ENCODE measurements at regions not wholly inside any gene's neighbourhood (a gene's known extent, or its start where the extent isn't known, plus 50 kb on each side); places are given as distances from the start of the nearest gene placed in this dataset.

- TF ChIP-seq FOXP4 (CRISPR knock-in tag; IDR thresholded peaks at IDR 0.05) (no peak), PRRX2 (CRISPR knock-in tag; IDR thresholded peaks at IDR 0.05) (no peak), ESRRA (CRISPR knock-in tag; IDR thresholded peaks at IDR 0.05; ENCODE audit: borderline replicate concordance) (no peak), AR (CRISPR knock-in tag; IDR thresholded peaks at IDR 0.05) (no peak), ZNF263 (CRISPR knock-in tag; IDR thresholded peaks at IDR 0.05; ENCODE audit: low read depth) (no peak)
- TF ChIP-seq, protein P1, sequence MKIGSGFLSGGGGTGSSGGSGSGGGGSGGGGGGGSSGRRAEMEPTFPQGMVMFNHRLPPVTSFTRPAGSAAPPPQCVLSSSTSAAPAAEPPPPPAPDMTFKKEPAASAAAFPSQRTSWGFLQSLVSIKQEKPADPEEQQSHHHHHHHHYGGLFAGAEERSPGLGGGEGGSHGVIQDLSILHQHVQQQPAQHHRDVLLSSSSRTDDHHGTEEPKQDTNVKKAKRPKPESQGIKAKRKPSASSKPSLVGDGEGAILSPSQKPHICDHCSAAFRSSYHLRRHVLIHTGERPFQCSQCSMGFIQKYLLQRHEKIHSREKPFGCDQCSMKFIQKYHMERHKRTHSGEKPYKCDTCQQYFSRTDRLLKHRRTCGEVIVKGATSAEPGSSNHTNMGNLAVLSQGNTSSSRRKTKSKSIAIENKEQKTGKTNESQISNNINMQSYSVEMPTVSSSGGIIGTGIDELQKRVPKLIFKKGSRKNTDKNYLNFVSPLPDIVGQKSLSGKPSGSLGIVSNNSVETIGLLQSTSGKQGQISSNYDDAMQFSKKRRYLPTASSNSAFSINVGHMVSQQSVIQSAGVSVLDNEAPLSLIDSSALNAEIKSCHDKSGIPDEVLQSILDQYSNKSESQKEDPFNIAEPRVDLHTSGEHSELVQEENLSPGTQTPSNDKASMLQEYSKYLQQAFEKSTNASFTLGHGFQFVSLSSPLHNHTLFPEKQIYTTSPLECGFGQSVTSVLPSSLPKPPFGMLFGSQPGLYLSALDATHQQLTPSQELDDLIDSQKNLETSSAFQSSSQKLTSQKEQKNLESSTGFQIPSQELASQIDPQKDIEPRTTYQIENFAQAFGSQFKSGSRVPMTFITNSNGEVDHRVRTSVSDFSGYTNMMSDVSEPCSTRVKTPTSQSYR (CRISPR knock-in tag; IDR thresholded peaks at IDR 0.05), result no peak
- TF ChIP-seq, protein P2, sequence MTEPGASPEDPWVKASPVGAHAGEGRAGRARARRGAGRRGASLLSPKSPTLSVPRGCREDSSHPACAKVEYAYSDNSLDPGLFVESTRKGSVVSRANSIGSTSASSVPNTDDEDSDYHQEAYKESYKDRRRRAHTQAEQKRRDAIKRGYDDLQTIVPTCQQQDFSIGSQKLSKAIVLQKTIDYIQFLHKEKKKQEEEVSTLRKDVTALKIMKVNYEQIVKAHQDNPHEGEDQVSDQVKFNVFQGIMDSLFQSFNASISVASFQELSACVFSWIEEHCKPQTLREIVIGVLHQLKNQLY (CRISPR knock-in tag; IDR thresholded peaks at IDR 0.05), result no peak
Observed at GRCh38 chr7:96479015-96479645, 157.2 kb upstream of the SLC25A13 start (continued).

- ChIA-PET POLR2A (no interaction called here), CTCF (no interaction called here)
- Mint-ChIP-seq H3K9me3 (peaks cover 20% of the 10 kb centered on the region), H3K27me3 (ENCODE audit: low read depth) (peaks cover 25% of the 10 kb centered on the region), H3K4me1 (peaks cover 12% of the 10 kb centered on the region), H3K36me3 (peaks cover 3% of the 10 kb centered on the region; the same call in 1 of the 2 replicates), H3K27ac (no peak overlapping the region), H3K4me3 (no peak overlapping the region)
- no peak for ATAC-seq
- DNase-seq (ENCODE audit: low spot score), result no peak
- TF ChIP-seq ZNF317 (CRISPR knock-in tag; IDR thresholded peaks at IDR 0.05; ENCODE audit: borderline replicate concordance, low read depth) (no peak), FOXK1 (CRISPR knock-in tag; IDR thresholded peaks at IDR 0.05) (no peak), NR2C2 (CRISPR knock-in tag; IDR thresholded peaks at IDR 0.05) (no peak), ESRRA (CRISPR knock-in tag; IDR thresholded peaks at IDR 0.05; ENCODE audit: borderline replicate concordance) (no peak), ZBTB21 (CRISPR knock-in tag; IDR thresholded peaks at IDR 0.05; ENCODE audit: borderline replicate concordance) (no peak), ZNF416 (CRISPR knock-in tag; IDR thresholded peaks at IDR 0.05) (no peak), ZMAT4 (CRISPR knock-in tag; IDR thresholded peaks at IDR 0.05) (no peak), ATF1 (CRISPR knock-in tag; IDR thresholded peaks at IDR 0.05) (no peak), KAT7 (CRISPR knock-in tag; IDR thresholded peaks at IDR 0.05; ENCODE audit: borderline replicate concordance) (no peak)
- TF ChIP-seq, protein P3, sequence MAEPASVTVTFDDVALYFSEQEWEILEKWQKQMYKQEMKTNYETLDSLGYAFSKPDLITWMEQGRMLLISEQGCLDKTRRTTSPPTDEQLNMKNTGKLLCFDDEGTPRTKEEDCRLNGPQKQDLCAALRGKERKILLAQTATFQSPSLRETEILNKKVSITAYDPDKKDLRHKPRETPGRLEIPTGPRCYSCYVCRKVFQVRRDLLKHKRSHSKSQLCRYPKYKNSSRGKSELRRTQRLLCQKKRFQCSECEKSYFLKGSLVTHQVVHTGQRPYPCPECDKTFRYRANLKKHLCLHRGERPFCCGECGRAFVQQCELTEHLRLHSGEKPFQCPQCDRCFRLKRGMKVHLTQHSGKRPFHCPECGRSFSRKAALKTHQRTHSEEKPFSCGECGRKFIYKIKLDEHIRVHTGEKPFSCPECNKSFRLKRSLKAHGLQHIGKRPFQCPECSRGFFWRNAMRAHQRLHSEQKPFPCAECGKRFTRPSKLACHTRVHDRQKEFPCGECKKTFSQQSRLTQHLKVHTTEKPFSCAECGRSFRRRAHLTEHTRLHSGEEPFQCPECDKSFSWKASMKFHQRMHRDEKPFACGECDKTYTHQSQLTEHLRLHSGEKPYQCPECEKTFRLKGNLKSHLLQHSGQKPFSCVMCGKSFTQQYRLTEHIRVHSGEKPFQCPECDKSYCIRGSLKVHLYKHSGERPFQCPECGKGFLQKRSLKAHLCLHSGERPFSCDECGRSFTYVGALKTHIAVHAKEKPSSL (CRISPR knock-in tag; conservative IDR thresholded peaks at IDR 0.05), result no peak
- TF ChIP-seq, protein P4, sequence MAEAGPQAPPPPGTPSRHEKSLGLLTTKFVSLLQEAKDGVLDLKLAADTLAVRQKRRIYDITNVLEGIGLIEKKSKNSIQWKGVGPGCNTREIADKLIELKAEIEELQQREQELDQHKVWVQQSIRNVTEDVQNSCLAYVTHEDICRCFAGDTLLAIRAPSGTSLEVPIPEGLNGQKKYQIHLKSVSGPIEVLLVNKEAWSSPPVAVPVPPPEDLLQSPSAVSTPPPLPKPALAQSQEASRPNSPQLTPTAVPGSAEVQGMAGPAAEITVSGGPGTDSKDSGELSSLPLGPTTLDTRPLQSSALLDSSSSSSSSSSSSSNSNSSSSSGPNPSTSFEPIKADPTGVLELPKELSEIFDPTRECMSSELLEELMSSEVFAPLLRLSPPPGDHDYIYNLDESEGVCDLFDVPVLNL (CRISPR knock-in tag; IDR thresholded peaks at IDR 0.05; ENCODE audit: borderline replicate concordance, low read depth), result no peak
- TF ChIP-seq, protein P5, sequence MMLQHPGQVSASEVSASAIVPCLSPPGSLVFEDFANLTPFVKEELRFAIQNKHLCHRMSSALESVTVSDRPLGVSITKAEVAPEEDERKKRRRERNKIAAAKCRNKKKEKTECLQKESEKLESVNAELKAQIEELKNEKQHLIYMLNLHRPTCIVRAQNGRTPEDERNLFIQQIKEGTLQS (CRISPR knock-in tag; conservative IDR thresholded peaks at IDR 0.05), result no peak
Observed at GRCh38 chr7:96471606-96472005, 149.7 kb upstream of the SLC25A13 start.
